ENCODE measurements at regions not wholly inside any gene's neighbourhood (a gene's known extent, or its start where the extent isn't known, plus 50 kb on each side); places are given as distances from the start of the nearest gene placed in this dataset.

- TF ChIP-seq CTCF (IDR thresholded peaks at IDR 0.05 in 8 of 11, conservative IDR thresholded peaks at IDR 0.05 in 3 of 11): no peak
- TF ChIP-seq POLR2A (IDR thresholded peaks at IDR 0.05): no peak
- no peak for TF ChIP-seq POLR2AphosphoS5 (IDR thresholded peaks at IDR 0.05)
Measured at GRCh38 chr3:127445581-127446343, 144.8 kb downstream of the TPRA1 start.
